WTC11 (cell line): ENCODE measurements at regions not wholly inside any gene's neighbourhood (a gene's known extent, or its start where the extent isn't known, plus 50 kb on each side); places are given as distances from the start of the nearest gene placed in this dataset.

Experiments
- ATF6 ChIP-seq: sonication (generic); formaldehyde crosslinking; IDR thresholded peaks from 2 replicates; pipeline ENCODE4 v1.8.1; 2023; ENCODE audit warnings: mild to moderate bottlenecking, missing genetic modification reagents
- CBFB ChIP-seq: sonication (generic); formaldehyde crosslinking; IDR thresholded peaks from 2 replicates; pipeline ENCODE4 v1.8.1; 2022; ENCODE audit warnings: mild to moderate bottlenecking, low read depth, missing genetic modification reagents
- CTCF ChIP-seq: fragments of 200-600 bp; IDR thresholded peaks from 2 replicates; pipeline ENCODE4 v1.8.0; 2022; ENCODE audit warnings: antibody characterized with exemption
- FOXP1 ChIP-seq: sonication (generic); formaldehyde crosslinking; IDR thresholded peaks from 2 replicates; pipeline ENCODE4 v1.8.0; 2022; ENCODE audit warnings: missing genetic modification reagents, mild to moderate bottlenecking, moderate library complexity, borderline replicate concordance
- GRHL2 ChIP-seq: fragments of 250-450 bp; sonication (Bioruptor Pico); IDR thresholded peaks from 2 replicates; pipeline ENCODE4 v1.8.0; 2022; ENCODE audit warnings: mild to moderate bottlenecking, moderate library complexity; ENCODE audit not compliant: insufficient replicate concordance, severe bottlenecking
- SP1 ChIP-seq: sonication (generic); formaldehyde crosslinking; conservative IDR thresholded peaks from 2 replicates; pipeline ENCODE4 v1.8.1; 2022; ENCODE audit warnings: missing genetic modification reagents
- USF1 ChIP-seq: sonication (generic); formaldehyde crosslinking; IDR thresholded peaks from 2 replicates; pipeline ENCODE4 v1.8.0; 2022; ENCODE audit warnings: mild to moderate bottlenecking, missing genetic modification reagents
- ZNF121 ChIP-seq: sonication (generic); formaldehyde crosslinking; IDR thresholded peaks from 2 replicates; pipeline ENCODE4 v1.8.0; 2023; ENCODE audit warnings: missing genetic modification reagents
- TF ChIP-seq, protein P1 (sequence below): sonication (generic); formaldehyde crosslinking; IDR thresholded peaks from 2 replicates; pipeline ENCODE4 v1.8.1; 2022; ENCODE audit warnings: low read depth, missing genetic modification reagents, borderline replicate concordance
- TF ChIP-seq, protein P2 (sequence below): sonication (generic); formaldehyde crosslinking; IDR thresholded peaks from 2 replicates; pipeline ENCODE4 v1.8.1; 2022; ENCODE audit warnings: missing genetic modification reagents, borderline replicate concordance
- TF ChIP-seq, protein P3 (sequence below): sonication (generic); formaldehyde crosslinking; conservative IDR thresholded peaks from 2 replicates; pipeline ENCODE4 v1.8.1; 2022; ENCODE audit warnings: mild to moderate bottlenecking, missing genetic modification reagents
- TF ChIP-seq, protein P4 (sequence below): fragments of 250-450 bp; sonication (Bioruptor Pico); IDR thresholded peaks from 2 replicates; pipeline ENCODE4 v1.9.0; 2021; ENCODE audit warnings: mild to moderate bottlenecking
- TF ChIP-seq, protein P5 (sequence below): sonication (generic); formaldehyde crosslinking; IDR thresholded peaks from 2 replicates; pipeline ENCODE4 v1.8.0; 2023; ENCODE audit warnings: missing genetic modification reagents

DNA sequence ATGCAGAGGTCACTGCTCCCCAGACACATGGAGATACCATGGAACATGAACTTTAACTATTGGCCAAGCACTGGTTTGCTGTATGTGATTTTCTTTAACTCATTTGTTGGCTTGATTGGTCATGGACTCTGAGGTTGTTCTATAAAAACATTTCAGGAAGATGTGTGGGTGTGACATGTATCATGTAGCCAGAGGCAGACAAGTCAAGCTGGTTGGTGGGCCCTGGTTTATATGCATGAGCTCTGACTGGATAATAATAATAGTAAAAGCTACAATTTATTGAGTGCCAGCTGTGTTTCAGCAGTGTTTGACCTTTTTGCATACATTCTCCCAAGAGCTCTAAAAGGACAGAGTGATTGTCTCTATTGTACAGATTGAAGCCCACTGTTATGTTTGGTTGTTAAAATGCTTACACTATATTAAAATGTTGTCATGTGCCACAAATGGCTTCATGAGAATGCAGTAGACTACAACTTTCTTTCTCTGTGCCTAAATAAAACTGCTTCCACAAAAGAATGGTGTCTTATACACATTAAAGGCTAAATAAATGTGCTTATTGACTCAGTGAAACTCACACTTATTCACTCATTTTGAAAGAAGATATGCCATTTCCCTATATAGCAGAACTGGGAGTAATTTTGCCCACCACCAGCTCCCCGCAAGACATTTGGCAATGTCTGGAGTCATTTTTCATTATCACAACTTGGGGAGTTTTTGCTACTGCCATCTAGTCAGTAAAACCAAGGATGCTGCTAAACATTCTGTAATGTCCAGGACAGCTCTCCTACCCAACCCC, 243.6 kb upstream of the NFE2L3 start:
- TF ChIP-seq FOXP1 = no peak
- TF ChIP-seq ZNF121 (CRISPR knock-in tag) = no peak
- TF ChIP-seq SP1 = no peak
- TF ChIP-seq, protein P1, sequence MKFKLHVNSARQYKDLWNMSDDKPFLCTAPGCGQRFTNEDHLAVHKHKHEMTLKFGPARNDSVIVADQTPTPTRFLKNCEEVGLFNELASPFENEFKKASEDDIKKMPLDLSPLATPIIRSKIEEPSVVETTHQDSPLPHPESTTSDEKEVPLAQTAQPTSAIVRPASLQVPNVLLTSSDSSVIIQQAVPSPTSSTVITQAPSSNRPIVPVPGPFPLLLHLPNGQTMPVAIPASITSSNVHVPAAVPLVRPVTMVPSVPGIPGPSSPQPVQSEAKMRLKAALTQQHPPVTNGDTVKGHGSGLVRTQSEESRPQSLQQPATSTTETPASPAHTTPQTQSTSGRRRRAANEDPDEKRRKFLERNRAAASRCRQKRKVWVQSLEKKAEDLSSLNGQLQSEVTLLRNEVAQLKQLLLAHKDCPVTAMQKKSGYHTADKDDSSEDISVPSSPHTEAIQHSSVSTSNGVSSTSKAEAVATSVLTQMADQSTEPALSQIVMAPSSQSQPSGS (CRISPR knock-in tag) = no peak
- no peak for TF ChIP-seq CTCF
- no peak for TF ChIP-seq USF1
- TF ChIP-seq, protein P2, sequence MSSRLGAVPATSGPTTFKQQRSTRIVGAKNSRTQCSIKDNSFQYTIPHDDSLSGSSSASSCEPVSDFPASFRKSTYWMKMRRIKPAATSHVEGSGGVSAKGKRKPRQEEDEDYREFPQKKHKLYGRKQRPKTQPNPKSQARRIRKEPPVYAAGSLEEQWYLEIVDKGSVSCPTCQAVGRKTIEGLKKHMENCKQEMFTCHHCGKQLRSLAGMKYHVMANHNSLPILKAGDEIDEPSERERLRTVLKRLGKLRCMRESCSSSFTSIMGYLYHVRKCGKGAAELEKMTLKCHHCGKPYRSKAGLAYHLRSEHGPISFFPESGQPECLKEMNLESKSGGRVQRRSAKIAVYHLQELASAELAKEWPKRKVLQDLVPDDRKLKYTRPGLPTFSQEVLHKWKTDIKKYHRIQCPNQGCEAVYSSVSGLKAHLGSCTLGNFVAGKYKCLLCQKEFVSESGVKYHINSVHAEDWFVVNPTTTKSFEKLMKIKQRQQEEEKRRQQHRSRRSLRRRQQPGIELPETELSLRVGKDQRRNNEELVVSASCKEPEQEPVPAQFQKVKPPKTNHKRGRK (CRISPR knock-in tag) = no peak
- TF ChIP-seq, protein P3, sequence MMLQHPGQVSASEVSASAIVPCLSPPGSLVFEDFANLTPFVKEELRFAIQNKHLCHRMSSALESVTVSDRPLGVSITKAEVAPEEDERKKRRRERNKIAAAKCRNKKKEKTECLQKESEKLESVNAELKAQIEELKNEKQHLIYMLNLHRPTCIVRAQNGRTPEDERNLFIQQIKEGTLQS (CRISPR knock-in tag) = no peak
- TF ChIP-seq CBFB (CRISPR knock-in tag) = no peak
- TF ChIP-seq, protein P4, sequence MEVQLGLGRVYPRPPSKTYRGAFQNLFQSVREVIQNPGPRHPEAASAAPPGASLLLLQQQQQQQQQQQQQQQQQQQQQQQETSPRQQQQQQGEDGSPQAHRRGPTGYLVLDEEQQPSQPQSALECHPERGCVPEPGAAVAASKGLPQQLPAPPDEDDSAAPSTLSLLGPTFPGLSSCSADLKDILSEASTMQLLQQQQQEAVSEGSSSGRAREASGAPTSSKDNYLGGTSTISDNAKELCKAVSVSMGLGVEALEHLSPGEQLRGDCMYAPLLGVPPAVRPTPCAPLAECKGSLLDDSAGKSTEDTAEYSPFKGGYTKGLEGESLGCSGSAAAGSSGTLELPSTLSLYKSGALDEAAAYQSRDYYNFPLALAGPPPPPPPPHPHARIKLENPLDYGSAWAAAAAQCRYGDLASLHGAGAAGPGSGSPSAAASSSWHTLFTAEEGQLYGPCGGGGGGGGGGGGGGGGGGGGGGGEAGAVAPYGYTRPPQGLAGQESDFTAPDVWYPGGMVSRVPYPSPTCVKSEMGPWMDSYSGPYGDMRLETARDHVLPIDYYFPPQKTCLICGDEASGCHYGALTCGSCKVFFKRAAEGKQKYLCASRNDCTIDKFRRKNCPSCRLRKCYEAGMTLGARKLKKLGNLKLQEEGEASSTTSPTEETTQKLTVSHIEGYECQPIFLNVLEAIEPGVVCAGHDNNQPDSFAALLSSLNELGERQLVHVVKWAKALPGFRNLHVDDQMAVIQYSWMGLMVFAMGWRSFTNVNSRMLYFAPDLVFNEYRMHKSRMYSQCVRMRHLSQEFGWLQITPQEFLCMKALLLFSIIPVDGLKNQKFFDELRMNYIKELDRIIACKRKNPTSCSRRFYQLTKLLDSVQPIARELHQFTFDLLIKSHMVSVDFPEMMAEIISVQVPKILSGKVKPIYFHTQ (CRISPR knock-in tag) = no peak
- TF ChIP-seq, protein P5, sequence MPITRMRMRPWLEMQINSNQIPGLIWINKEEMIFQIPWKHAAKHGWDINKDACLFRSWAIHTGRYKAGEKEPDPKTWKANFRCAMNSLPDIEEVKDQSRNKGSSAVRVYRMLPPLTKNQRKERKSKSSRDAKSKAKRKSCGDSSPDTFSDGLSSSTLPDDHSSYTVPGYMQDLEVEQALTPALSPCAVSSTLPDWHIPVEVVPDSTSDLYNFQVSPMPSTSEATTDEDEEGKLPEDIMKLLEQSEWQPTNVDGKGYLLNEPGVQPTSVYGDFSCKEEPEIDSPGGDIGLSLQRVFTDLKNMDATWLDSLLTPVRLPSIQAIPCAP (CRISPR knock-in tag) = no peak
- TF ChIP-seq GRHL2 (CRISPR knock-in tag) = no peak
- no peak for TF ChIP-seq ATF6 (CRISPR knock-in tag)
